ENCODE measurements at regions not wholly inside any gene's neighbourhood (a gene's known extent, or its start where the extent isn't known, plus 50 kb on each side); places are given as distances from the start of the nearest gene placed in this dataset.

GRCh38 chr17:68784431-68784830, 170.8 kb downstream of the ABCA8 start:
- ATAC-seq: no peak
- no peak for DNase-seq
- intact Hi-C loops (cut with DNase I, micrococcal nuclease): no loop called here

GRCh38 chr17:68783861-68784260, 171.3 kb downstream of the ABCA8 start:
- intact Hi-C loops (cut with DNase I, micrococcal nuclease): no loop called here
- DNase-seq (no peak), ATAC-seq (no peak)

- intact Hi-C loops (cut with DNase I, micrococcal nuclease): no loop called here
- ATAC-seq: no peak
- DNase-seq: no peak
Measured at GRCh38 chr17:68782789-68783188, 172.4 kb downstream of the ABCA8 start.

GRCh38 chr17:68780596-68780995, 174.6 kb downstream of the ABCA8 start:
- intact Hi-C loops (cut with DNase I, micrococcal nuclease): no loop called here
- ATAC-seq: no peak
- DNase-seq: no peak

GRCh38 chr17:68778726-68779125, 176.5 kb downstream of the ABCA8 start:
- ATAC-seq: no peak
- no peak for DNase-seq
- intact Hi-C loops (cut with DNase I, micrococcal nuclease): loop anchor here in 1 of 2 donors (5.0 kb wide), 2 partner anchors 194 to 464 kb away; no protein-coding TSS in a partner anchor

- DNase-seq (peak in 1 of 2 donors; percentile 24), ATAC-seq (peak; percentile 36)
- intact Hi-C loops (cut with DNase I, micrococcal nuclease): loop anchor here in 1 of 2 donors (5.0 kb wide), 2 partner anchors 194 to 464 kb away; no protein-coding TSS in a partner anchor
Measured at GRCh38 chr17:68777856-68778694, 176.9 kb upstream of the FAM20A start.

- intact Hi-C loops (cut with DNase I, micrococcal nuclease): loop anchor here in 1 of 2 donors (5.0 kb wide), 2 partner anchors 195 to 465 kb away; no protein-coding TSS in a partner anchor
- peak in 1 of 2 donors; percentile 41 for DNase-seq
Measured at GRCh38 chr17:68777243-68777855, 176.2 kb upstream of the FAM20A start.

GRCh38 chr17:68776451-68776850, 175.3 kb upstream of the FAM20A start:
- intact Hi-C loops (cut with DNase I, micrococcal nuclease): loop anchor here in 1 of 2 donors (5.0 kb wide), 2 partner anchors 196 to 466 kb away; no protein-coding TSS in a partner anchor
- DNase-seq (no peak), ATAC-seq (no peak)

More at GRCh38 chr17:68777243-68777855, 176.2 kb upstream of the FAM20A start:
- peak; percentile 83 for ATAC-seq

GRCh38 chr17:68775969-68776368, 174.8 kb upstream of the FAM20A start:
- intact Hi-C loops (cut with DNase I, micrococcal nuclease): loop anchor here in 1 of 2 donors (5.0 kb wide), 2 partner anchors 196 to 466 kb away; no protein-coding TSS in a partner anchor
- no peak for DNase-seq
- no peak for ATAC-seq

- intact Hi-C loops (cut with DNase I, micrococcal nuclease): loop anchor here in 1 of 2 donors (5.0 kb wide), 2 partner anchors 197 to 467 kb away; no protein-coding TSS in a partner anchor
- no peak for ATAC-seq
- no peak for DNase-seq
Measured at GRCh38 chr17:68775318-68775717, 174.2 kb upstream of the FAM20A start.

GRCh38 chr17:68771867-68772515, 170.8 kb upstream of the FAM20A start:
- peak; percentile 61 for ATAC-seq
- intact Hi-C loops (cut with DNase I, micrococcal nuclease): no loop called here
- no peak for DNase-seq

- intact Hi-C loops (cut with DNase I, micrococcal nuclease): no loop called here
- DNase-seq (no peak), ATAC-seq (no peak)
Measured at GRCh38 chr17:68768804-68769203, 167.6 kb upstream of the FAM20A start.

GRCh38 chr17:68766640-68767039, 165.5 kb upstream of the FAM20A start:
- intact Hi-C loops (cut with DNase I, micrococcal nuclease): no loop called here
- ATAC-seq (no peak), DNase-seq (no peak)

GRCh38 chr17:68763562-68763961, 162.4 kb upstream of the FAM20A start:
- intact Hi-C loops (cut with DNase I, micrococcal nuclease): no loop called here
- ATAC-seq (no peak), DNase-seq (no peak)

- DNase-seq (no peak), ATAC-seq (no peak)
- intact Hi-C loops (cut with DNase I, micrococcal nuclease): no loop called here
Measured at GRCh38 chr17:68762911-68763310, 161.7 kb upstream of the FAM20A start.

- no peak for ATAC-seq
- intact Hi-C loops (cut with DNase I, micrococcal nuclease): no loop called here
Measured at GRCh38 chr17:68760141-68760475, 158.9 kb upstream of the FAM20A start.

GRCh38 chr17:68759343-68760140, 158.4 kb upstream of the FAM20A start:
- ATAC-seq: peak; percentile 100
- intact Hi-C loops (cut with DNase I, micrococcal nuclease): no loop called here
- peak; percentile 83 to 84 for DNase-seq

More at GRCh38 chr17:68760141-68760475, 158.9 kb upstream of the FAM20A start:
- DNase-seq: no peak

GRCh38 chr17:68759002-68759342, 157.8 kb upstream of the FAM20A start:
- intact Hi-C loops (cut with DNase I, micrococcal nuclease): no loop called here
- no peak for DNase-seq
- no peak for ATAC-seq
